Muscle layer of duodenum (tissue), 2 donors: ENCODE measurements at regions not wholly inside any gene's neighbourhood (a gene's known extent, or its start where the extent isn't known, plus 50 kb on each side); places are given as distances from the start of the nearest gene placed in this dataset.

ENCODE experiments used
- H3K27ac ChIP-seq: one replicate; pipeline ENCODE4 v1.7.0; 2013; ENCODE audit warnings: mild to moderate bottlenecking, low read length
- H3K27me3 ChIP-seq: one replicate; pipeline ENCODE4 v1.7.0; 2013; ENCODE audit warnings: low read depth, mild to moderate bottlenecking, control low read depth, low read length
- H3K36me3 ChIP-seq, 2 donors: one replicate each; pipeline ENCODE4 v1.7.0; 2013; ENCODE audit warnings: low read length in 2 of 2, control low read depth in 1 of 2, mild to moderate bottlenecking in 1 of 2; ENCODE audit not compliant: insufficient read depth in 2 of 2, control insufficient read depth in 1 of 2
- H3K4me1 ChIP-seq, 2 donors: one replicate each; pipeline ENCODE4 v1.7.0; 2013; ENCODE audit warnings: low read length in 2 of 2, mild to moderate bottlenecking in 2 of 2, control low read depth in 1 of 2, moderate library complexity in 1 of 2; ENCODE audit not compliant: insufficient read depth in 2 of 2, control insufficient read depth in 1 of 2
- H3K4me3 ChIP-seq, 2 donors: one replicate each; pipeline ENCODE4 v1.7.0; 2013; ENCODE audit warnings: low read length in 2 of 2, low read depth in 1 of 2, mild to moderate bottlenecking in 1 of 2
- H3K9me3 ChIP-seq, 2 donors: one replicate each; pipeline ENCODE4 v1.7.0; 2013; ENCODE audit warnings: low read length in 2 of 2, control low read depth in 1 of 2, mild to moderate bottlenecking in 1 of 2; ENCODE audit not compliant: control insufficient read depth in 1 of 2
- donor health status: healthy.

DNA sequence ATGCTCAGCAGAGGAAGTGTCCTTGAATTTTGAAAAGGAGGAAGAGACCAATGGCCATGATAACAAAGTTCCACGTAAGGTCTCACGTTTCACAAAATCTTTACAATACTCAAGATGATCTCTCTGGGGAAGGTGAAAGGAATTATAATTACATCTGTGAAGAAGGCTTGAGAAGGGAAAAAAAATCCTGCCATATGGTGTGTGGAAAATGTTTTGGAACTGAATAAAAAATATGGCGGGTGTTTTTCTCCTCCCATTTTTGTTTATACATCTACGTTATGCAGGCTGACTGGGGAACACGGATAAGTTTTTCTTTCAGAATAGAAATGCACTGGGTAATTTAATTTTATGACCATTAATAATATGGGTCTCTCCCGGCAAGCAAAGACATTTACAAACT is 425.6 kb upstream of the BRINP1 start:
- no peaks in the 10 kb centered on the region for H3K4me1 ChIP-seq
- H3K27ac ChIP-seq, result no peak overlapping the region

DNA sequence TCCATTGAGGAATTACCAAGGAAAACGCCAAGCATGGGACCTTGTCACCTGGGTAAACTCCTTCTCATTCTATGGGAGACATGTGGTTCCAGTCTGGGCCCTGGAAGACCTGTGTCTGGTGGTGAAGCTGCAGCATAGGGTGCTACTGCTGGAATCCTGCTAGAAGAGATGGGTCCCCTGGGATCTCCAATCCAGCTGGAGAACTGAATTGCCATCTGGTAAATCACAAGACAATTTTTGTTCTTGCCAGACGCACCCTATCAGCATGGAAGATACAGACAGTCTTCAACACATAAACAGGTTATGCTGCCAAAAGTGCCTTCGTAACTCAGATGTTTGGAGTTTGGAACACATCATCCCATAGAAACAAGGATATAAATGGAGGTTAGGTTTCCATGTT is 424.0 kb upstream of the BRINP1 start:
- H3K4me1 ChIP-seq, result no peaks in the 10 kb centered on the region
- no peaks in the 10 kb centered on the region for H3K36me3 ChIP-seq
- no peak overlapping the region for H3K4me3 ChIP-seq
- no peaks in the 10 kb centered on the region for H3K27me3 ChIP-seq
- H3K9me3 ChIP-seq, result no peaks in the 10 kb centered on the region
- no peak overlapping the region for H3K27ac ChIP-seq

More for the DNA sequence above, 425.6 kb upstream of the BRINP1 start:
- Histone ChIP-seq H3K4me3 (no peak overlapping the region), H3K36me3 (no peaks in the 10 kb centered on the region), H3K27me3 (no peaks in the 10 kb centered on the region), H3K9me3 (no peaks in the 10 kb centered on the region)

DNA sequence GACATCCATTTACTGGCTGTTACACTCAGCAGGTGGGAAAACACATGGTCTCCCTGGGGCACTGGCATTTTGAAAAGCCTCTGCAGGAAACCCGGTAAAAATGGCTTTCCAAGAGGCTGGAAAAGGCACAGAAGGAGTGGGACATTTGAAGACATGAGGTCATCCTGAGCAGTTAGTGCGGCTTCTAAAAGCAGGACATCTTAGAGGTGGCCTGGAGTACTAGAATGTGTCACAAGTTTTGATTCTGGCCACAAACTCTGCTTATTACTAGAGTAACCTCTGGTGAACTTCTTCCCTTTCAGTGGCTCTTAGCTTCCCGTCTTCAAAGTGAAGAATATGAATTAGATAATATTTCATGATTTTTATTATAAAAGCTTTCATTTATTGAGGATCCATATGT is 423.0 kb upstream of the BRINP1 start:
- H3K27ac ChIP-seq, result no peak overlapping the region
- no peaks in the 10 kb centered on the region for H3K27me3 ChIP-seq
- no peaks in the 10 kb centered on the region for H3K9me3 ChIP-seq
- H3K4me3 ChIP-seq, result no peak overlapping the region
- no peaks in the 10 kb centered on the region for H3K36me3 ChIP-seq
- H3K4me1 ChIP-seq, result no peaks in the 10 kb centered on the region

DNA sequence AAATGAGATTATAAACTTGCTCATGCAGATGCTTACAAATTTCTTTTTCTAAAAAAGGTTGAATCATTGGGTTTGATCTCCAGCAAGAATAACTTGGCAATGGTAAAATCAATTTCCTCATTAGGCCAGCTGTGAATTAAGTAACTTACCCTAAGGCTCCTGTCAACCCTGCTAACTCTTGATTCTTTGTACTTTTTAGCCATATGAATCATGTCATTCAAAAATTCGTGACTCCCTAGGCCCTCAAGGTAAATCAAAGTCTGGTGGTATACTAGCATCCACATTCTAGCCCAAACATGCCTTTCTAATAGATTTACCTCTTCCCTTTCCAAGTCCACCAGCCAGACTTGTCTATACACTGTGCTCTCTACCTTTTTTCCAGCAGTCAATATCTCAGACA is 420.8 kb upstream of the BRINP1 start:
- Histone ChIP-seq H3K27ac (no peak overlapping the region), H3K27me3 (no peaks in the 10 kb centered on the region), H3K4me1 (no peaks in the 10 kb centered on the region), H3K4me3 (no peak overlapping the region), H3K36me3 (no peaks in the 10 kb centered on the region), H3K9me3 (no peaks in the 10 kb centered on the region)

DNA sequence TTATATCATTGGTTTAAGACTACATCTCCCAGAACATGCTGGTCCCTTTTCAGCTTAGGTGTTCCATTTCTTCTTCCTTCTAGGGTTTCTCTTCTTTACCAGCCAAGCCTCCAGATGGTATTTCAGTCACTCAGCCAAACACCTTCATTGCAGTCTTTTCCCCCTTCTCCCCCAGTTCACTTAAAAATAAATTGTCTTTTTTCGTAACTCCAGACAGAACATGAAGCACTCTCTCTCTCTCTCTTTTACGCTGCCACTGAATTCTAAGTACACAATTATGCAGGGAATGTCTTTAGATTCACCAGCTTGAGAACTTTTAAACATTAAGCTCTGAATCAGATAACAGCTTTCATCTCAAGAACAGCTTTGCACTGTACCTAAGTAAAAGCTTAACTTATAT is 419.7 kb upstream of the BRINP1 start:
- Histone ChIP-seq H3K4me3 (no peak overlapping the region), H3K36me3 (no peaks in the 10 kb centered on the region), H3K9me3 (no peaks in the 10 kb centered on the region), H3K27me3 (no peaks in the 10 kb centered on the region), H3K4me1 (no peaks in the 10 kb centered on the region), H3K27ac (no peak overlapping the region)

DNA sequence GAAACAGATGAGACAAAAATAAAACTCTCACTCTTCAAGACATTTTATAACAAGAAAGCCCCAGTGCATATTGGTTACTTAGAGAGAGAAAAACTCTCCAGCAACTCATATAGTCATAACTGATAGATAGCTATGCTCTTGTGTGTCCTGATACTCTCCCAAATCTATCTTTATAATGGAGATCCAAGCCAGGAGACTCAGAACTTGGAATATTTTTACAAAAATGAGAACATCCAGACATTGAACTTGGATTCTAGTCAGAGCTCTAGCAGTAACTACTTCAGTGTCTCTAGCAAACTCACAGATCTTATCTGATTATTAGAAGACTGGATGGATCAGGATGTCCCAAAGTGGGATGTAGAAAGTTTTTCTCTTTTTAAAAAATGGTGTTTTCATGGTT is 412.7 kb upstream of the BRINP1 start:
- Histone ChIP-seq H3K36me3 (no peaks in the 10 kb centered on the region), H3K27me3 (no peaks in the 10 kb centered on the region), H3K27ac (no peak overlapping the region), H3K9me3 (no peaks in the 10 kb centered on the region), H3K4me1 (no peaks in the 10 kb centered on the region), H3K4me3 (no peak overlapping the region)

DNA sequence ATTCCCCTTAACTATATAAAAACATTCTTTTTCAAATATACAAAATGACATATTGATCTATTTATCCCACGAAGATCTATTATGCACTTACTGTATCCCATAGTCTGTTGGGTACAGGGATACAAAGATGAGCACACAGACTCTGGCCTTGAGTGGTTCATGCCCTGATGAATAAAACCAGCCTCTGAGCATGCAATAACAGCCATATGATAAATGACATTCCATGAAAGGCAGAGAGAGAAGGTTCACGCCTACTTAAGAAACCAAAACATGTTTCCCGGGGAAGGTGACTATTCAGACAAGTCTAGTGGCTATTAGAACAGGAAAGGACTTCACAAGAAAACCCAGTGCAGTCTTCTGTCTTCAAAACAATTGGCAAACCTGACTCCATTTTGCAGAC is 406.2 kb upstream of the BRINP1 start:
- Histone ChIP-seq H3K4me1 (no peaks in the 10 kb centered on the region), H3K27ac (no peak overlapping the region), H3K4me3 (no peak overlapping the region), H3K36me3 (no peaks in the 10 kb centered on the region), H3K27me3 (no peaks in the 10 kb centered on the region), H3K9me3 (no peaks in the 10 kb centered on the region)

DNA sequence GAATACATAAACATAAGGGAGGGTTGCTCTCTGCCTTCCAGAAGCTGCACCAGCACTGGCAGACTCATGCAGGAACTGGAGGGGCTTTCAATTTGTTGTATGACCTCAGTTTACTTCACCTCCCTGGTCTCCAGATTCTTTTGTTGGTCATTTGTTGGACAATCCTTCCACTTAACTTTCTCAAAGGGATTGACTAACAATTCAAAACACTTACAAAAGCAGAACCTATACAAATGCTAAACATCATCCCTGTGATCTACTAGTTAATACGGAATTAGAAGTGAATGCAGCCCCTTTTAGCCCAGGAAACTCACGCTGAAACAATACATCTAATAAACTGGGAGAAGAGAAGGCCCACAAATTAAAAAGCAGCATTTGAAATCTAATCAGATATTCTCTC is 404.6 kb upstream of the BRINP1 start:
- Histone ChIP-seq H3K4me3 (no peak overlapping the region), H3K36me3 (no peaks in the 10 kb centered on the region), H3K9me3 (no peaks in the 10 kb centered on the region), H3K4me1 (no peaks in the 10 kb centered on the region), H3K27me3 (no peaks in the 10 kb centered on the region), H3K27ac (no peak overlapping the region)

DNA sequence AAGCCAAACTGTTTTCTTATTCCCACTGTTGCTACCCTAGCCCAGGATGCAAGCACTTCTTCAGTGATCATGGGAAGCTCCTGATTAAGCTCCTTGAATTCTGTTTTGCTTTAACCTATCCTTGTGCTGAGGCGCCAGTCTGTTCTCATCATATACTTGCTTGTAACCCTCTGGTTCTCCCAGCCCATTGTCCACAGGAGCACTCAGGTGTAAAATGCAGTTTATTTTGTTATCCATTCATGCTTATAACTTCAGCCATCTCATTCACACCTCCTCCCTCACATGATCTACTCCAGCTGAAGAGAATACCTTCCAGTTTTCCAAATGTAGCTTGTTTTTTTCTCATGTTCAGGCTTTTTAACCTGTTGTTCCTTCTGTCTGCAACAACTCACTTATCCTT is 402.1 kb upstream of the BRINP1 start:
- Histone ChIP-seq H3K27ac (no peak overlapping the region), H3K9me3 (no peaks in the 10 kb centered on the region), H3K36me3 (no peaks in the 10 kb centered on the region), H3K4me1 (no peaks in the 10 kb centered on the region), H3K4me3 (no peak overlapping the region), H3K27me3 (no peaks in the 10 kb centered on the region)

DNA sequence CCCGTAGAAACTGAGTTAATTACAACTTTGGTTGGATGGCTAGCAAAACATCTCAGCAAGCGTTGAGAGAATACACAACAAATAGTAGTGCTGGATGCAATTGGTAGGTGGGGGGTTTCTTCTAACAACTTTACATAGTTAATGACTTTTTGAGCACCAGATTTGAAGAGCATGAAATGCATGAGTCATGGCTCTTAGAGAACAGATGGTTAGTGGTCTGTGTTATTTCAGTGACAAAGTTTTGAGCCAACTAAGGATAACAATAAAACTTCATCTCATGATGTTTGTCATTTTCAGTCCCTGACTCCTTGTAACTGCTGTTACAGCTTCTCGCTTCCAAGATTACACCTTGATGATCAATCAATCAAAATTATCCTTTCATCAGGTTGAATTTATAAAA is 399.0 kb upstream of the BRINP1 start:
- Histone ChIP-seq H3K27ac (no peak overlapping the region), H3K4me3 (no peak overlapping the region), H3K36me3 (no peaks in the 10 kb centered on the region), H3K27me3 (no peaks in the 10 kb centered on the region), H3K4me1 (no peaks in the 10 kb centered on the region), H3K9me3 (no peaks in the 10 kb centered on the region)

DNA sequence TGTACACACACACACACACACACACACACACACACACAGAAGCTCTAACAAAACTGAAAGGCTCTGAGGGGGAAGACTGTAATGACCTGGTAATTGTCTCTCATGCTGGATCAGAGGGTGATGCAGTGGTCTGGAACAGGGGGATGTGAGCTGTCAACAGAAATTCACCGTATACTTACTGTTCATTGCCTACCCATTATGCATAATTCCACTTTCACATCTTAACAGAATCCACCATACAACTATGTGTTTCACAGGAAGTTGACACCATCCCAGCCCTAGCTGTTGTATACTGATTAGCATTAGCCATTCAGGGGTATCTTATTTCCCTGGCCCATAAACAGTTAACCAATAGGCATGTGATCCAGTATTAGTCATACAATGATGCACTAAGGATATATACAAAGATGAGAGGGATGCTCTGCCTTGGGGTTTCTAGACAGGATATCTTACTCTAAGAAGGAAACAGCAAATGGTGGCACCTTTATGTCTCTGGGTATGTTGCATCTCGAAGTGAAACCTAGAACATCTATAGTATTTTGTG is 396.5 kb upstream of the BRINP1 start:
- no peak overlapping the region for H3K4me3 ChIP-seq
- H3K27ac ChIP-seq, result no peak overlapping the region
- no peaks in the 10 kb centered on the region for H3K27me3 ChIP-seq
- no peaks in the 10 kb centered on the region for H3K4me1 ChIP-seq
- H3K36me3 ChIP-seq, result no peaks in the 10 kb centered on the region
- no peaks in the 10 kb centered on the region for H3K9me3 ChIP-seq

DNA sequence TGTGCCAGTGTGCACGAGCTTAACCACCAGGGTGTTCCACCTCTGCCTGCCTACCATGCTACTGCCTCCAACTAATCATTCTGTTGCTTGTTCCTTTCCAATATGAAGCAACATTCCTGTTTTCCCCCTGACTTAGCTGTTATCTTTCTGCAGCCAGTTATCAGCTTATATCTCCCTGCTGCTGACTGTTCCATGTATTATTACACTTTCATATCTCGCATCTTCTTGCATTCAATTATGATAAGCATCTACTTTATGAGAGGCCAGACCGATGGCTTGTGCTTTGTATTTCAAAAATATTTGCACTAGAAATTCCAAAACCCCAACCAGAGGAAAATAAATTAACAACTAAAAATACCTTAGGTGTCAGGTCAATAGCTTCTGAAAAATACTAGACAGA is 394.0 kb upstream of the BRINP1 start:
- no peak overlapping the region for H3K27ac ChIP-seq
- no peaks in the 10 kb centered on the region for H3K9me3 ChIP-seq
- H3K27me3 ChIP-seq, result no peaks in the 10 kb centered on the region
- no peaks in the 10 kb centered on the region for H3K36me3 ChIP-seq
- H3K4me1 ChIP-seq, result no peaks in the 10 kb centered on the region
- no peak overlapping the region for H3K4me3 ChIP-seq
